ENCODE measurements at regions not wholly inside any gene's neighbourhood (a gene's known extent, or its start where the extent isn't known, plus 50 kb on each side); places are given as distances from the start of the nearest gene placed in this dataset.
"Not testable (repeated sequence)": the region's sequence is repeated elsewhere in the genome, so short reads cannot be mapped to it uniquely, and the experiment has no call there.

DNA sequence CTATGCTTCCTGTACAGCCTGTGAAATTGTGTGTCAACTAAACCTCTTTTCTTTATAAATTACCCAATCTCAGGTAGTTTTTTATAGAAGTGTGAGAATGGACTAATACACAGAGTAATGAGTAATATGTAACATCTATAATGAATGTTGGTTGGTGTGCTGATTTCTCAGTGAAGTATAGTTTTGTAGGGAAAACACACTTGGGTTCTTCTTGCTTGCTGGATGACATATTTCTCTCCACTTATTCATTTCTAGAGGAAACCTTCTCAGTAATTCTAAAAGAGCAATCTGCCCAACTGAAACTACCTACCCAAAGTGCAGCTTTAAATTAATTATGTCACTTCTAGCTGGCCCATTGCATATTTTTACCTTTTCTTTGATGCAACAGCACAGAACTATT is 81.1 kb upstream of the RORB start:
- TF ChIP-seq CTCF (IDR thresholded peaks at IDR 0.05) = no peak
- no peak overlapping the region for H3K27ac Mint-ChIP-seq

GRCh38 chr9:74424488-74424887 is 72.6 kb upstream of the RORB start:
- H3K36me3 Mint-ChIP-seq; DNase-seq; H3K27me3 ChIP-seq (ENCODE audit: control insufficient read depth in 2 of 2, insufficient read depth in 2 of 2, low read length in 2 of 2); H4K20me1 ChIP-seq (ENCODE audit: insufficient read depth, low read length); intact Hi-C loops (cut with micrococcal nuclease); H3K4me1 Mint-ChIP-seq; H3K4me1 ChIP-seq (ENCODE audit: control insufficient read depth in 1 of 2, insufficient read depth in 2 of 2, low read length in 2 of 2); H3K4me2 ChIP-seq (replicated peaks; ENCODE audit: extremely low read depth, low read length, poor library complexity, severe bottlenecking); H3K9me3 ChIP-seq (replicated peaks in 1 of 2; ENCODE audit: control insufficient read depth in 1 of 2, insufficient read depth in 1 of 2, low read length in 2 of 2); H3K4me3 Mint-ChIP-seq; H3K27me3 Mint-ChIP-seq (ENCODE audit: low read depth in 3 of 3); H3K9ac ChIP-seq (ENCODE audit: insufficient read depth, low read length, poor library complexity, severe bottlenecking); H3K27ac ChIP-seq (ENCODE audit: low read depth in 1 of 2, low read length in 2 of 2); H3K27ac Mint-ChIP-seq; H3K79me2 ChIP-seq (ENCODE audit: insufficient read depth, low read length); H3K4me3 ChIP-seq (replicated peaks in 1 of 3; ENCODE audit: low read depth in 2 of 3, low read length in 3 of 3); H2AFZ ChIP-seq (ENCODE audit: insufficient read depth, low read depth, low read length, poor library complexity, severe bottlenecking); H3K36me3 ChIP-seq (replicated peaks in 1 of 2; ENCODE audit: control insufficient read depth in 1 of 2, insufficient read depth in 2 of 2, low read length in 2 of 2): not testable (repeated sequence)
- 97% methylated on average over 8 of the region's 16 CpGs for WGBS (ENCODE audit: insufficient coverage)
- peaks cover 4 to 12% (median 7%) of the 10 kb centered on the region in 7 donors for H3K9me3 Mint-ChIP-seq

More for the DNA sequence above, 81.1 kb upstream of the RORB start:
- peaks cover 0 to 6% (median 2%) of the 10 kb centered on the region in 7 donors for H3K9me3 Mint-ChIP-seq
- Histone ChIP-seq H4K20me1 (ENCODE audit: insufficient read depth, low read length) (no peaks in the 10 kb centered on the region), H3K4me1 (ENCODE audit: control insufficient read depth in 1 of 2, insufficient read depth in 2 of 2, low read length in 2 of 2) (no peaks in the 10 kb centered on the region), H3K4me3 (replicated peaks in 1 of 3; ENCODE audit: low read depth in 2 of 3, low read length in 3 of 3) (no peak overlapping the region), H3K79me2 (ENCODE audit: insufficient read depth, low read length) (no peaks in the 10 kb centered on the region), H3K4me2 (replicated peaks; ENCODE audit: extremely low read depth, low read length, poor library complexity, severe bottlenecking) (no peak overlapping the region), H3K9ac (ENCODE audit: insufficient read depth, low read length, poor library complexity, severe bottlenecking) (no peak overlapping the region), H2AFZ (ENCODE audit: insufficient read depth, low read depth, low read length, poor library complexity, severe bottlenecking) (no peak overlapping the region), H3K27me3 (ENCODE audit: control insufficient read depth in 2 of 2, insufficient read depth in 2 of 2, low read length in 2 of 2) (no peaks in the 10 kb centered on the region), H3K9me3 (replicated peaks in 1 of 2; ENCODE audit: control insufficient read depth in 1 of 2, insufficient read depth in 1 of 2, low read length in 2 of 2) (peaks cover 3 to 6% of the 10 kb centered on the region in 2 donors), H3K36me3 (replicated peaks in 1 of 2; ENCODE audit: control insufficient read depth in 1 of 2, insufficient read depth in 2 of 2, low read length in 2 of 2) (no peaks in the 10 kb centered on the region), H3K27ac (ENCODE audit: low read depth in 1 of 2, low read length in 2 of 2) (no peak overlapping the region)
- DNase-seq = no peak
- intact Hi-C loops (cut with micrococcal nuclease) = no loop called here
- no peaks in the 10 kb centered on the region for H3K36me3 Mint-ChIP-seq
- H3K4me3 Mint-ChIP-seq = no peak overlapping the region
- no peaks in the 10 kb centered on the region for H3K4me1 Mint-ChIP-seq
- H3K27me3 Mint-ChIP-seq (ENCODE audit: low read depth in 3 of 3) = peaks cover 0 to 3% (median 2%) of the 10 kb centered on the region in 3 donors

Measured in CD14-positive monocyte (primary cell).